GM18520 (cell line): ENCODE measurements at regions not wholly inside any gene's neighbourhood (a gene's known extent, or its start where the extent isn't known, plus 50 kb on each side); places are given as distances from the start of the nearest gene placed in this dataset.

Experiments used
- ATAC-seq: cut with Tn5 transposase; IDR thresholded peaks from one replicate; pipeline ENCODE4 v1.9.1; 2021; ENCODE audit not compliant: unreplicated experiment

DNA sequence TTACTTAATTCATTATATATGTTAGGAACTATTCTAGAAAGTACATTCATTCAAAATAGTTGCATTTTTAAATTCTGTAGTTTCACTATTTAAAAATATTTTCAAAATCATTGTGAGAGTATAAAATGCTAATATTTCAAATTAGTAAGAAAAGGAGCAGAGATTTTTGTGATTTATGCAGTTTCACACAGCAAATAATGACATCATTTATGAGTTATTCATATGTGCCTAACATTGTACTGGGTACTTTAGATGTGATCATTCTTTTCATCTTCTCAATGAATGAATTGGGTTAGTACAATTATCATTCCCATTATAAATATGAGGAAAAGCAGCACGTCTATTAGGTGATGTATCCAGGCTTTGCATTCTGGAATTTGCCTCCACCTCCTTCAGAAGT, 1451.0 kb upstream of the IGFBP7 start:
- ATAC-seq, result no peak

DNA sequence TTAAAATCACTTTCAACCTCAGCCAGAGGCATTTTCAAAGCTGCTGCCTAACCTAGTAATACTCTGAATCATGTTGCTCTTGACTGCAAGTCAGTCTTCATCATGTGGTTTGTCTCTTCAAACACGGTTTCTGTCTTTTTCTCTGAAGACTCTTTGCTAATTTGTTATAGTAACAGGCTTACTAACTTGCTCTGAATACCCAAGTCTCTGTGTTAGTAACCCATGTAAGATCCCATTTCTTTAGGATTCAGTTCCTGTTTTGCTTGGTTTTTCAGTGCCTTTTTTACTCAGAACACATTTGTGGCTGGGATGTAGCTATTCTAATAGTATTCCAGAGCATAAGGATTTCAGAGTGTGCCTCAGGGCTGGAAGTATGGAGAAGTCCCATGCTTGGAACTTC, 1450.6 kb upstream of the IGFBP7 start:
- no peak for ATAC-seq

- no peak for ATAC-seq
Observed at GRCh38 chr4:58553679-58554078, 1443.5 kb upstream of the IGFBP7 start.

- ATAC-seq, result no peak
Observed at GRCh38 chr4:58553031-58553430, 1442.8 kb upstream of the IGFBP7 start.

- ATAC-seq, result no peak
Observed at GRCh38 chr4:58551676-58552075, 1441.5 kb upstream of the IGFBP7 start.

DNA sequence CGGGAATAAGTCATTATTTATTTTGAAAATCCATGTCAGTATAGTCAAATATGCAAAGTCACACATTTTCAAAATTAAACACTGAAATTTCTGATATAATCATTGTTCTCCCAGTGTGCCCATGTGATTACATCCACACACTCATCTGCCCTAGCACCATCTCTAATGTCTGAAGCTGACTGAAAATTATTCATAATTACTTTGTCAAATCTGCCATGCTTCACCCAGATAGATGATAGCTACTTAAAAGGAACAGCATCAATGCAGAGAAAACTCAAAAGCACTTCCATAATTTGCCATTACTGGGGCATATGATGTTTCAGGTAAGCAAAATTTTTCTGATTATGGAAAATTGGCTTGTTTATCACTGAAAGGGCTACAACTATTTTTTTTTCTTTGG, 1433.3 kb upstream of the IGFBP7 start:
- ATAC-seq, result no peak

- ATAC-seq, result no peak
Observed at GRCh38 chr4:58541926-58542325, 1431.7 kb upstream of the IGFBP7 start.

DNA sequence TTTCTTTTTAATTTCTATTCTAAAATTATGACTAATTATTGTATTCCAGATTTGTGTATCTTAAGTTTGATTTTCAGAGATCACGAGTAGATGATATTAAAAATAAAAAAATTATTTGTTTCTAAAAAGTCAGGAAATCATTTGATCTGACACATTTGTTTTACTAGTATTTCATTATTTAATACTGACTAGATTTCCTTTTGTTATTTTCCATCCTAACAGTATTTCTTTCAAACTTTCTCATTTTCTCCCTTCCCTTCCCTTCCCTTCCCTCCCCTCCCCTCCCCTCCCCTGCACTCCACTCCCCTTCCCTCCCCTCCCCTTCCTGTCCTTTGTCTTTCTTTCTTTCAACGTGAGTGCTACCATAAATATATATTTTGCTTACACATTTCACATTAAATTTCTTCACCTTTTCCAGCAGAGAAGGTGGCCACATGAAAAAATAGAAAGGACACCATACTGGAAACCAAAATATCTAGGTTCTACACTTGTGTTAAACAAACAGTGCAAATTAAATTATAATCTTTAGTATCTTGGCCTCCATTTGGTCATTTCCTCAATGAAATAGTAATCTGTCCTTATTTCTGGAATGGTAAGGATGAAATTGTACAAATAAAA, 1412.7 kb upstream of the IGFBP7 start:
- no peak for ATAC-seq

GRCh38 chr4:58515226-58515625, 1405.0 kb upstream of the IGFBP7 start:
- ATAC-seq, result no peak

- ATAC-seq, result no peak
Observed at GRCh38 chr4:58514299-58514698, 1404.1 kb upstream of the IGFBP7 start.

GRCh38 chr4:58510652-58511051, 1400.5 kb upstream of the IGFBP7 start:
- ATAC-seq, result no peak

GRCh38 chr4:58507079-58507478, 1396.9 kb upstream of the IGFBP7 start:
- ATAC-seq, result no peak

DNA sequence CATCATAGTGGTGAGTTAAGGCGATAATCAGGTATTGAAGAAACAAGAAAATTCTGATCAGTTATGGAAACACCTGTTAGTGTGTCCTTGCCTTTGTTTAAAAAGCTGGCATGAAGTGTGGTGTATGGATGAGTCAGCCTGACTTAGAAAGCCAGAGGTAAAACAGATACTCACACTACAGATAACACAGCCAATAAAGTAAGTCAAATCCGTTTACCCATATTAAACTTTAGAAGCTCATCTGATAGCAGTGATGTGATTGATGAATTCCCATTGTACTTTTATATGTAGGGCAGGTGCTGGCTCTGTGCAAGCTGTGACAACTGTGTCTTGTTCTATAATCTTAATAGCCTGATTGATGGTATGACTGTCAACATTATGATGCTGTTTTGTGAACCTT, 1392.7 kb upstream of the IGFBP7 start:
- no peak for ATAC-seq

GRCh38 chr4:58499182-58499581, 1389.0 kb upstream of the IGFBP7 start:
- no peak for ATAC-seq

- ATAC-seq, result no peak
Observed at GRCh38 chr4:58491620-58492019, 1381.4 kb upstream of the IGFBP7 start.

- no peak for ATAC-seq
Observed at GRCh38 chr4:58477950-58478349, 1367.8 kb upstream of the IGFBP7 start.

DNA sequence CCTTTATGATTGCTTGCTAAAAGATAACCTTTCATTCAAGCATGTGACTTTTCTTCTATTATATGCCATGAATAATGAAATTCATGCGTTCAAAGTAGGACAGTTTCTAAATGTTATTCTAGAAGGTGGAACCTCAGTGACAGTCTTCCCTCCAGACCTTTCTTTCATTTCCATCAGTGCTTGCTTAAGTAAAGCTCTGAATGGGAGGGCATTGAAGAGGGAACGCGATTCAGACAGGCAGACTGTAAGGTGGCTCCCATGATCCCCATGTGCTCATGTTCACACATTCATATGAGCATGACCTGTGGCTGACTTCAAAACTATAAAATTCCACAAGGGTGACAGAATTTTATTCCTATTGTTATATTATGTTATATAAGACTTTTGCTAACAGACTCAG, 1367.3 kb upstream of the IGFBP7 start:
- no peak for ATAC-seq

DNA sequence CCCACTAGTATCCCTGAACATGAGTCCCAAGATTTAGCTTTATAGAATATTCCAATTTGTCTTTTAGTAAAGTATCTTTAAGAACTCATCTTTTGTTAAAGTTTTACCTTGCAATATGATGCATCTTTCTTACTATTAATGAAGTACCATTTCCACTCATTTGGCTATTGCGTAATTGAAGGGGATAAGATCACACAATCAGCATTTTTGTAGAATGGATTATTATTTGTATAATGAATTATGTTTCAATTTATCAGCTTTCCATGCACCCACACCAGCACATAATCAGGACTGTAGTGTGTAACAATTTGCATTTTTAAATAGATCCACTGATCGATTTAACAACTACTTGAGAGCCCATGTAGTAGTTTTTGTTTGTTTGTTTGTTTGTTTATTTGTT, 1364.9 kb upstream of the IGFBP7 start:
- no peak for ATAC-seq

DNA sequence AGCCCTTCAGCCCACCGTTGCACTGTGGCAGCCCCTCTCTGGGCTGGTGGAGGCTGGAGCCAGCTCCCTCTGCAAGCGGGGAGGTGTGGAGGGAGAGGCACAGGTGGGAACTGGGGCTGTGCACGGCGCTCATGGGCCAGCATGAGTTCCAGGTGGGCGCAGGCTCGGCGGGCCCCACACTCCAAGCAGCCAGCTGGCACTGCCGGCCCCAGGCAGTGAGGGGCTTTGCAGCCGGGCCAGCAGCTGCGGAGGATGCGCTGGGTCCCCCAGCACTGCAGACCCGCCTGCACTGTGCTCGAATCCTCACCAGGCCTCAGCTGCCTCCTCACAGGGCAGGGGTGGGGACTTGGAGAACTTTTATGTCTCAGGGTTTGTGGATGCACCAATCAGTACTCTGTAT, 1354.8 kb upstream of the IGFBP7 start:
- ATAC-seq, result no peak

DNA sequence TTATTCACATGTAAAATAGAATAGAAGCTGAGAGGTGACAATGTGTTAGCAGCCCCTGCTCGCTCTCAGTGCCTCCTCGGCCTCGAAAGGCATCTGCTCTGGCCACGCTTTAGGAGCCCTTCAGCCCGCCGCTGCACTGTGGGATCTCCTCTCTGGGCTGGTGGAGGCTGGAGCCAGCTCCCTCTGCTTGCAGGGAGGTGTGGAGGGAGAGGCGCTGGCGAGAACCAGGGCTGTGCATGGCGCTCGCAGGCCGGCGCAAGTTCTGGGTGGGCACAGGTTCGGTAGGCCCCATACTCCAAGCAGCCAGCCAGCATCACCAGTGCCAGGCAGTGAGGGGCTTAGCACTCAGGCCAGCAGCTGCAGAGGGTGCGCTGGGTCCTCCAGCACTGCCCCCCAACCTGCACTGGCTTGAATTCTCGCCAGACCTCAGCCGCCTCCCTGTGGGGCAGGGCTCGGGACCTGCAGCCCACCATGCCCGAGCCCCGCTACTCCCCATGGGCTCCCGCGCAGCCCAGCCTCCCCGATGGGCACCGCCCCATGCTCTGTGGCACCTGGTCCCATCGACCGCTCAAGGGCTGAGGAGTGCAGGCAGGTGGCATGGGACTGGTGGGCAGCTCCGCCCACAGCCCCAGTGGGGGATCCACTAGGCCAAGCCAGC, 1346.7 kb upstream of the IGFBP7 start:
- ATAC-seq, result no peak

GRCh38 chr4:58453956-58454355, 1343.8 kb upstream of the IGFBP7 start:
- no peak for ATAC-seq

- no peak for ATAC-seq
Observed at GRCh38 chr4:58451707-58452106, 1341.5 kb upstream of the IGFBP7 start.

- no peak for ATAC-seq
Observed at GRCh38 chr4:58435871-58436270, 1325.7 kb upstream of the IGFBP7 start.
